Activated B cell treated with CpG ODN at 0.5 μM for 24 hours (primary cell): ENCODE measurements at regions not wholly inside any gene's neighbourhood (a gene's known extent, or its start where the extent isn't known, plus 50 kb on each side); places are given as distances from the start of the nearest gene placed in this dataset.

Experiments
- ATAC-seq: fragments of 200-7000 bp; cut with Tn5 transposase; one replicate; pipeline ENCODE4 v1.10.0; 2021; ENCODE audit warnings: low read depth, mild to moderate bottlenecking, moderate library complexity
- CTCF ChIA-PET: fragments of 350-600 bp; sonication (Branson Sonifier 250); formaldehyde crosslinking; loops from one replicate; lab custom pipeline; 2021; ENCODE audit warnings: antibody characterized with exemption; lab: Charles Lee
- POLR2A ChIA-PET: fragments of 350-600 bp; sonication (Branson Sonifier 250); formaldehyde crosslinking; loops from one replicate; lab custom pipeline; 2021; ENCODE audit warnings: antibody characterized with exemption; lab: Charles Lee
- DNase-seq: peaks from one replicate; pipeline ENCODE4 v3.0.0; 2022
- H3K27ac Mint-ChIP-seq: one replicate; pipeline ENCODE4 v1.8.0; 2020; ENCODE audit warnings: mixed read lengths
- H3K27me3 Mint-ChIP-seq: one replicate; pipeline ENCODE4 v1.8.0; 2021; ENCODE audit warnings: mixed read lengths
- H3K36me3 Mint-ChIP-seq: one replicate; pipeline ENCODE4 v1.8.0; 2021; ENCODE audit warnings: low read depth, mixed read lengths
- H3K4me1 Mint-ChIP-seq: one replicate; pipeline ENCODE4 v1.8.0; 2021; ENCODE audit warnings: mixed read lengths
- H3K4me3 Mint-ChIP-seq: one replicate; pipeline ENCODE4 v1.8.0; 2020; ENCODE audit warnings: mild to moderate bottlenecking, mixed read lengths
- H3K9me3 Mint-ChIP-seq: one replicate; pipeline ENCODE4 v1.8.0; 2020; ENCODE audit warnings: mixed read lengths
- intact Hi-C: fragments of 100-400 bp; cut with micrococcal nuclease; formaldehyde crosslinking; loops from one replicate; pipeline ENCODE4 v1.15.1; 2024
- TF ChIP-seq, protein P1 (sequence below): fragments of 200-600 bp; IDR thresholded peaks from one replicate; pipeline ENCODE4 v1.8.0; 2022; ENCODE audit warnings: antibody characterized with exemption, mild to moderate bottlenecking

DNA sequence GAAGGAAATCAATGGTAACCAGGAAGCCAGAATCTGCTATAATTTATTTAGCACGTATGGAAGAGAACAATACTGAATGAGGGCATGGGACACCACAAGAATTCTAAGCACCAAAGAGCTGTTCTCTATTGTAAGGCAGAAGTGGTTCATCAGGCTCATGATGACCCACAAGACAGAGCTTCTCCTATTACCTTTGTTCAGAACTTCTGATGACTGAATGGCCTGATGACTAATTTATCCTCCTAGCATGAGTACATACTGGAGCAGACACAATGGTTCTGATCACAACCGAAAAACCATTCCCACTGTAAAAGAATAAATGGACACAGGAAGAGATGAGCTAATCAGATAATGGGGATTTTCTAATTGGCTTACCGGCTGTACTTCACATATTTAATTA, 329.8 kb upstream of the PDE4D start:
- ChIA-PET CTCF (no interaction called here), POLR2A (no interaction called here)

DNA sequence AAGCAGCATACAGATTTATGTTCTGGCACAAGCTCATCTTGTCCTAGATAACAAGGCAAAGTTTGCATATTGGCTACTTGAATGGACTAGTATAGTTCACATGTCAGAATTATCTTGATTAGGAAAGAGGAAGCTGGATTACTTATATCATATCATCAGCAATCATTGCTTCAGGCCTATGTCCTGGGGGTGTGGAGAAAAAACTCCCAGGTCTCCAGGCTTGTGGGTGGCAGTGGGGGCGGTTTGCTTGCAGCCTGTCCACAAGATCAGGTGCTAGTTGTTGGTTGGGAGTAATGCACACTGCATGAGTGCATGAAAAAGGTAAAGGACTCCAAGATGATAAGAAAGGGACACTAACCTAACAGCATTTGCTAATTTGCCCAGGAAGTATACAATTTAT, 326.4 kb upstream of the PDE4D start:
- Mint-ChIP-seq H3K27ac (no peak overlapping the region), H3K36me3 (no peaks in the 10 kb centered on the region), H3K9me3 (peaks cover 5% of the 10 kb centered on the region), H3K27me3 (no peaks in the 10 kb centered on the region), H3K4me3 (no peak overlapping the region), H3K4me1 (no peaks in the 10 kb centered on the region)
- ATAC-seq (no peak), DNase-seq (no peak)
- POLR2A ChIA-PET: no interaction called here
- intact Hi-C loops: no loop called here
- CTCF ChIA-PET: no interaction called here
- TF ChIP-seq, protein P1, sequence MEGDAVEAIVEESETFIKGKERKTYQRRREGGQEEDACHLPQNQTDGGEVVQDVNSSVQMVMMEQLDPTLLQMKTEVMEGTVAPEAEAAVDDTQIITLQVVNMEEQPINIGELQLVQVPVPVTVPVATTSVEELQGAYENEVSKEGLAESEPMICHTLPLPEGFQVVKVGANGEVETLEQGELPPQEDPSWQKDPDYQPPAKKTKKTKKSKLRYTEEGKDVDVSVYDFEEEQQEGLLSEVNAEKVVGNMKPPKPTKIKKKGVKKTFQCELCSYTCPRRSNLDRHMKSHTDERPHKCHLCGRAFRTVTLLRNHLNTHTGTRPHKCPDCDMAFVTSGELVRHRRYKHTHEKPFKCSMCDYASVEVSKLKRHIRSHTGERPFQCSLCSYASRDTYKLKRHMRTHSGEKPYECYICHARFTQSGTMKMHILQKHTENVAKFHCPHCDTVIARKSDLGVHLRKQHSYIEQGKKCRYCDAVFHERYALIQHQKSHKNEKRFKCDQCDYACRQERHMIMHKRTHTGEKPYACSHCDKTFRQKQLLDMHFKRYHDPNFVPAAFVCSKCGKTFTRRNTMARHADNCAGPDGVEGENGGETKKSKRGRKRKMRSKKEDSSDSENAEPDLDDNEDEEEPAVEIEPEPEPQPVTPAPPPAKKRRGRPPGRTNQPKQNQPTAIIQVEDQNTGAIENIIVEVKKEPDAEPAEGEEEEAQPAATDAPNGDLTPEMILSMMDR: no peak

More for the DNA sequence above, 329.8 kb upstream of the PDE4D start:
- no peak overlapping the region for H3K4me3 Mint-ChIP-seq
- no peaks in the 10 kb centered on the region for H3K36me3 Mint-ChIP-seq
- intact Hi-C loops: no loop called here
- H3K4me1 Mint-ChIP-seq: no peaks in the 10 kb centered on the region
- no peak for DNase-seq
- no peak for ATAC-seq
- no peaks in the 10 kb centered on the region for H3K27me3 Mint-ChIP-seq
- no peaks in the 10 kb centered on the region for H3K9me3 Mint-ChIP-seq
- H3K27ac Mint-ChIP-seq: no peak overlapping the region
- TF ChIP-seq, protein P1: no peak

DNA sequence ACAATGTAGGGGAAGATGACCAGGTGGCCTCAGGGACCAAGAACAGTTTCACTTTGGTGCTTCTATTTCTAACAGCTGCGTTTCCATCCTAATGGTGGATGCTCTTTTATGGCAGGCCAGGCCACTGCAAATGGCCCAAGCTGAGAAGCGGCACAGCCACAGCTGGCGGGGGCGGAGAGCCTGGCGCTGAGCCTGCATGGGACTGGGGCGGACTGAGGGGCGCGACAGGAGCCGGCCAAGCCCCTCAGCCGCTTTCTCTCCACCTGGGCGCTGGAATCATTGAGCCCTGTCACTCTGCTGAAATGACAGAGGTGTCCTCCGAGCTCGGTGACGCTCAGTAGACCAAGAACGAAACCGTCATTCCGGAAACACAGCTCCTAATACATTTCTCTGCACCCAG, 317.3 kb upstream of the PDE4D start:
- no peaks in the 10 kb centered on the region for H3K9me3 Mint-ChIP-seq
- peaks cover 14% of the 10 kb centered on the region for H3K4me1 Mint-ChIP-seq
- no peaks in the 10 kb centered on the region for H3K27me3 Mint-ChIP-seq
- TF ChIP-seq, protein P1: no peak
- no peak for DNase-seq
- H3K27ac Mint-ChIP-seq: no peak overlapping the region
- no peaks in the 10 kb centered on the region for H3K36me3 Mint-ChIP-seq
- no peak for ATAC-seq
- intact Hi-C loops: no loop called here
- no peak overlapping the region for H3K4me3 Mint-ChIP-seq
- CTCF ChIA-PET: no interaction called here
- POLR2A ChIA-PET: interaction anchor here (0.6 kb wide), 1 partner anchor 410 kb away, joined by 3 read pairs; no protein-coding TSS in a partner anchor

DNA sequence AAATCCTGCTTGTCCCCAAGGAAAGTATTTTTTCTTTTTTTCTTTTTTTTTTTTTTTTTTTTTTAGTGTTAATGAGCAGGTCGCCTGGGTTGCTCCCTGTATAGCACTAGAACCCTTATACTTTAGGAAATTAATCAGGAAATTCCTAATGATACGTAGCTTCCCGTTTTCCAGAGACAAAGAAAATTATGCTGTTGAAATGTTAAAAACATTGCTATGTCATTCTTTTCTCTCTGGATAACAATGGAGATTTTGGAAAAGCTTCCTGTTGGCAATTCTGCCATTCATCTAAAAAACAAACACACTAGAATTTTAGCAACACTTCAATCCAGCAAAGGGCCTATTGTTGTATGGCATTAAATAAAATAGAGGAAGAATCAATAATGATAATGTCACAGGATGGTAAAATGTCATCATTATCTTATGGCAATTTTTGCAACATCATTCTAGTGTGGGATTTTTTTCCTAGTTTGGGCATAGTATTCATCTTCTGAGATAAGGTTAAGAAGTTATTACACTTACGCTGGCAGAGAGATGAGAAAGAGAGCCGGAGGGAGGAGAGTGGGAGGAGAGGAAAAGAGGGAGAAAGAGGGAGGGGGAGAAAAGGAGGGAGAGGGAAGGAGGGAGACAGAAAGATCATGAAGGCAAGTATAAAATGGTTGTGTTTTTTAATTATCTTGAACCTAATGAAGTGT, 315.8 kb upstream of the PDE4D start:
- no peak overlapping the region for H3K4me3 Mint-ChIP-seq
- CTCF ChIA-PET: no interaction called here

GRCh38 chr5:60208716-60209115, 315.2 kb upstream of the PDE4D start:
- intact Hi-C loops: loop anchor here (10.0 kb wide), 1 partner anchor 376 kb away; no protein-coding TSS in a partner anchor
- DNase-seq: no peak
- ATAC-seq: no peak
- TF ChIP-seq, protein P1: no peak
- no peak overlapping the region for H3K27ac Mint-ChIP-seq
- ChIA-PET POLR2A (no interaction called here), CTCF (no interaction called here)
- H3K4me3 Mint-ChIP-seq: no peak overlapping the region
- no peaks in the 10 kb centered on the region for H3K9me3 Mint-ChIP-seq
- peaks cover 23% of the 10 kb centered on the region for H3K4me1 Mint-ChIP-seq
- no peaks in the 10 kb centered on the region for H3K27me3 Mint-ChIP-seq
- no peaks in the 10 kb centered on the region for H3K36me3 Mint-ChIP-seq

More for the DNA sequence above, 315.8 kb upstream of the PDE4D start:
- Mint-ChIP-seq H3K36me3 (no peaks in the 10 kb centered on the region), H3K4me1 (peaks cover 23% of the 10 kb centered on the region), H3K27ac (no peak overlapping the region), H3K27me3 (no peaks in the 10 kb centered on the region), H3K9me3 (no peaks in the 10 kb centered on the region)
- intact Hi-C loops: loop anchor here (10.0 kb wide), 1 partner anchor 376 kb away; no protein-coding TSS in a partner anchor
- POLR2A ChIA-PET: no interaction called here
- TF ChIP-seq, protein P1: no peak
- ATAC-seq (no peak), DNase-seq (no peak)
